Kidney epithelial cell (primary cell): ENCODE measurements at regions not wholly inside any gene's neighbourhood (a gene's known extent, or its start where the extent isn't known, plus 50 kb on each side); places are given as distances from the start of the nearest gene placed in this dataset.

Experiments used
- DNase-seq: peaks from one replicate; pipeline ENCODE4 v3.0.0-alpha.2; 2010; ENCODE audit warnings: low read depth
- H3K27me3 ChIP-seq: 2 replicates; pipeline ENCODE4 v1.6.0; 2011; ENCODE audit warnings: low read length; ENCODE audit not compliant: control insufficient read depth, insufficient read depth
- H3K36me3 ChIP-seq: 2 replicates; pipeline ENCODE4 v1.5.1; 2011; ENCODE audit warnings: low read length; ENCODE audit not compliant: control insufficient read depth, insufficient read depth
- H3K4me3 ChIP-seq: 2 replicates; pipeline ENCODE4 v1.5.1; 2011; ENCODE audit warnings: low read depth, mild to moderate bottlenecking, control low read depth, low read length
- TF ChIP-seq, protein P1 (sequence below): IDR thresholded peaks from 2 replicates; pipeline ENCODE4 v1.5.1; 2011; ENCODE audit warnings: mild to moderate bottlenecking, moderate library complexity, low read length, control low read depth, inconsistent platforms; ENCODE audit not compliant: insufficient read depth, poor library complexity, severe bottlenecking

DNA sequence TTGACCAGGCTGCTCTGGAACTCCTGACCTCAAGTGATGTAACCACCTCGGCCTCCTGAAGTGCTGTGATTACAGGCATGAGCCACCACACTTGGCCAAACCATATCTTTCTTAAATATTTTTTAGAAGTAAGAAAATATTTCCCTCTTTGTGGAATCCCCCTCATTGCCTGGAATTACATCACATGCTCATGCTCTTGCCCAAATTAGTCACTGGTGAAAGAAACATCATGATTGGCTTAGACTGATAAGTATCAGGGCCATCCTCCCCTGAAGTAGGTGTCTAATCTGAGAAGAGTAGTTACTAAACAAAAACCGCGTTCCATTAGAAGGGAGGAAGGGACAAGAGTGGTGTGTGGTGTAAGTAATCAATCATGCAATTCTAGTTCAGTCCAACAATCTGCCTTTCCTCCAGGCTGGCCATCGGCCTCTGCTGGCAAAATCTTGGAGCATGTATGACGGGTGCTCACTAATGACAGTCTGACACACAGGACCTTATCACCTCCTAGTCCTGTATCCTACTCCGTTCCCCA, 52.3 kb upstream of the SCG2 start:
- no peaks in the 10 kb centered on the region for H3K36me3 ChIP-seq
- H3K27me3 ChIP-seq = no peaks in the 10 kb centered on the region
- TF ChIP-seq, protein P1, sequence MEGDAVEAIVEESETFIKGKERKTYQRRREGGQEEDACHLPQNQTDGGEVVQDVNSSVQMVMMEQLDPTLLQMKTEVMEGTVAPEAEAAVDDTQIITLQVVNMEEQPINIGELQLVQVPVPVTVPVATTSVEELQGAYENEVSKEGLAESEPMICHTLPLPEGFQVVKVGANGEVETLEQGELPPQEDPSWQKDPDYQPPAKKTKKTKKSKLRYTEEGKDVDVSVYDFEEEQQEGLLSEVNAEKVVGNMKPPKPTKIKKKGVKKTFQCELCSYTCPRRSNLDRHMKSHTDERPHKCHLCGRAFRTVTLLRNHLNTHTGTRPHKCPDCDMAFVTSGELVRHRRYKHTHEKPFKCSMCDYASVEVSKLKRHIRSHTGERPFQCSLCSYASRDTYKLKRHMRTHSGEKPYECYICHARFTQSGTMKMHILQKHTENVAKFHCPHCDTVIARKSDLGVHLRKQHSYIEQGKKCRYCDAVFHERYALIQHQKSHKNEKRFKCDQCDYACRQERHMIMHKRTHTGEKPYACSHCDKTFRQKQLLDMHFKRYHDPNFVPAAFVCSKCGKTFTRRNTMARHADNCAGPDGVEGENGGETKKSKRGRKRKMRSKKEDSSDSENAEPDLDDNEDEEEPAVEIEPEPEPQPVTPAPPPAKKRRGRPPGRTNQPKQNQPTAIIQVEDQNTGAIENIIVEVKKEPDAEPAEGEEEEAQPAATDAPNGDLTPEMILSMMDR = no peak
- DNase-seq = no peak
- H3K4me3 ChIP-seq = no peak overlapping the region

DNA sequence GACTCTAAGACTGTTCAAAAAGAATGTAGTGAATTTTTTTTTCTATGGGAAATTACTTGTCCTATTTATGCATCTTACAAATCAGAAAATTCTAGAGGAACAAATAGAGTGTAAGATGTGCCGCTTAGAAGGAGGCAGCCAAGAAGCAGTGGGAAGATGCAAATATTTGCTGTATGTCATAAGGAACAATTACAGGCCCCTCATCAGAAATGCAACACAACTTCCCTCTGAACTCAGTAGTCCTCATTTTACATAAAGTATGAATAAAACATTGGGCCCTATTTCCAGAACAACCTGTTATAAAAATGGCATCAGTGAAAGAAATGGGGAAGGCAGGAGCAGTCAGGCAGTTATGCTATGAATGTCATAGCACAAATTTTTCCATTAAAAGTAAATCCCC, 50.7 kb upstream of the SCG2 start:
- no peak for DNase-seq
- Histone ChIP-seq H3K4me3 (no peak overlapping the region), H3K27me3 (no peaks in the 10 kb centered on the region), H3K36me3 (no peaks in the 10 kb centered on the region)
- TF ChIP-seq, protein P1 = no peak

DNA sequence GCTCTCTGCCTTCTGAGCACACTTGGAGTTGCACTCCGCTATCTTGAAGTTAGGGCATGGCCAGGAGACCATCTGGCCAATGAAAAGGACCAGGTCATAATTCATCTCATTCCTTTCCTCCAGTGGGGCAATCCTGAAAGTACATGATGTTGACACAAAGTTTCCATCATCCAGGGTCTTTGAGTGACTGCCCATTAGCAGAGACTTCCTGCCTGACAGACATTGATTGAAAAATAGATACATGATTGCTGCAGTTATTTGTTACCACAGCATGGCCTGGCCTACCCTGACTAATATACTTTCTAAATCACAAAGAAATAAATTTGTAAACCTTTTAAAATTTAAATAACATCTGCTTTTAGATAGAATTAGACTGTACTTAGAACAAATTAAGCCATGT, 50.0 kb upstream of the SCG2 start:
- H3K36me3 ChIP-seq = no peaks in the 10 kb centered on the region
- H3K4me3 ChIP-seq = no peak overlapping the region
- TF ChIP-seq, protein P1 = no peak
- DNase-seq = no peak
- no peaks in the 10 kb centered on the region for H3K27me3 ChIP-seq
